GM18861 (cell line): ENCODE measurements at regions not wholly inside any gene's neighbourhood (a gene's known extent, or its start where the extent isn't known, plus 50 kb on each side); places are given as distances from the start of the nearest gene placed in this dataset.

Source experiments
- ATAC-seq: cut with Tn5 transposase; IDR thresholded peaks from one replicate; pipeline ENCODE4 v1.9.1; 2021; ENCODE audit not compliant: unreplicated experiment

DNA sequence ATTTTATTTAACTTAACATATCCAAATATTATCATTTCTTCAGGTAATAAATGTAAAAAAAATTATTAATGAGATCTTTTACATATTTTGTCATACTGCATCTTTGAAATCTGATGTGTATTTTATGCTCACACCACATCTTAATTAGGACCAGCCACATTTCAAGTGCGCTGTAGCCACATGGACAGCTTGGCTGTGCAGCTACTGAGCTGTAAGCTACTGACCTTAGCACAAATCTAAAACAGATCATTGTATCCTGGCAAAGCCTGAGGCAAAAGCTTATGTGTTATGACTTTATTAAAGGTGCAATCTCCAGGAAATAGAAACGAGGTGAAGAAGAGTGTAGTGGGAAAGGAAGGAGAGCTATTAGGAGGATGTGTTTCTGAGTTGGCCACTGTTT is 126.7 kb upstream of the UBE2E2 start:
- no peak for ATAC-seq

- ATAC-seq = no peak
These were observed 126.0 kb upstream of the UBE2E2 start for GRCh38 chr3:23077126-23077525.

GRCh38 chr3:23078735-23079134 is 124.4 kb upstream of the UBE2E2 start:
- no peak for ATAC-seq

GRCh38 chr3:23079976-23080375 is 123.2 kb upstream of the UBE2E2 start:
- ATAC-seq = no peak

DNA sequence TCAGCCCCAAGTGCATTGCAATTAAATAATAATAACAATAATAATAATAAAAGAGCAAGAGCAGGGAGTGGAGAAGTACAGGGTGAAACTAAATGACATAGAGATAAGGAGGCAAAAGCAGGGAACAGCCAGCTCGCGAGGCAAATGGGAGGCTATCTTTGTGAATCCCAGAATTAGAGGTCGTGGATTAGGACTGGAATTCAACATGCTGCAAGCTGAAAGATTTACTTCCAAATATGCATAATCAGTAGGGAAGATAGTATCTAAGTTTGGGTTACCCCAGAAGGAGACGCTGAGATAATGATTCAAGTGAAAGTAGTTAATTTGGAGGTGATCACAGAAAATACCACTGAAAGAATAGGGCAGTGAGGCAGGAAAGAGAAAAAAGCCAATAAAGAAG is 119.4 kb upstream of the UBE2E2 start:
- no peak for ATAC-seq

DNA sequence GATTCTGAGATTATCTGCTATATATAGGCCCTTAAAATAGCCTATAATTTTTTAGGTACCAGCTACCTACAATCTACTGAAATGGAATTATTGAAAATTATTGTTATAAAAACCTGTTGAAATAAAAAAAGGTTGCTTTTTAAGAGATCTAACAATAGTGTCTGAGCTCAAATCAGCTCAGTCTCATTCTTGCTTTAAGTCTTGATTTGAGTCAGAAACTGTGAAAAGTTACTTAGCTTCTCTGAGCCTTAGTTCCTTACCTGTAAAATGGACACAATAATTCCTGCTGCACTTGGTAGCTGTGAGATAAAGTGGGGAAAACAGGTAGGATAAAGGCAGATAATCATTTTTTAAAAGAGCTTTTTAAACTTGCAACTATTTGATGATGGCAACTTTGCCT is 118.8 kb upstream of the UBE2E2 start:
- no peak for ATAC-seq

- ATAC-seq = no peak
These were observed 117.9 kb upstream of the UBE2E2 start for GRCh38 chr3:23085261-23085660.

DNA sequence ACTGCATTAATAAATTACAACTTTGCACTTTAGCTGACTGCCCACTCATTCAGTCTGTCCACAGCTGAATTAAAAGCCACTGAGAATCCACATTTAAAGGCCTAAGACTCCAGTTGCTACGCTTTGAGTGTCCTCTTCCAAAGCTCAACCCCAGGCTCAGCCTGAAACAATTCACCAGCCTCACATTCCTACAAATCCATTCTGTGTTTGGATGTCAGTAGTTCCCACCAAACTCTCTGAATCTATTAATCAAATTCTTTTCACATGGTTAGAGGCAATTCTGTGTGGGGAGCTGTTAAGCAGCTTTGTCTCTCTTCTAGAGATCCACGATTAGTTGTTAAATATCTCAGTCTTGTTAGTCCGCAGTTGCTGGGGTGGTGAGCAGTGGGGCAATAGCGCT is 116.8 kb upstream of the UBE2E2 start:
- ATAC-seq = no peak

DNA sequence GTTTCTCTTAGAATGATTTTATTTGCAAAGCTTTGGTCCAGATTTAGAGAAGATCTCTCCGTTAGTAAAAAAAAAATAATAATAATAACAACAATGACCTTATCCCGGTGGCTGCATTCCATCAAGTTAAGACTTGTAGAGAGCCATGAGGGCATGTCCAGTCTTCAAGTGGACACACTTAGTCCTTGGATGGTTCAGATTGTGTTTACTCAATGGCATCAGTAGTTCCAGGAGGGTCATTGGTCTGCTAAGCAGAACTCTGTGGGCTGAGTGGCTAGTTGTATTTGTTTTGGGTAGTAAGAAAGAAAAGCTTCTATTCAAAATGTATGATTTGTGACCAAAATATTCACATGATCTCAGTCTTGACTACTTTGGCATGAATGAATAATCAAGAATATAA is 116.3 kb upstream of the UBE2E2 start:
- no peak for ATAC-seq

DNA sequence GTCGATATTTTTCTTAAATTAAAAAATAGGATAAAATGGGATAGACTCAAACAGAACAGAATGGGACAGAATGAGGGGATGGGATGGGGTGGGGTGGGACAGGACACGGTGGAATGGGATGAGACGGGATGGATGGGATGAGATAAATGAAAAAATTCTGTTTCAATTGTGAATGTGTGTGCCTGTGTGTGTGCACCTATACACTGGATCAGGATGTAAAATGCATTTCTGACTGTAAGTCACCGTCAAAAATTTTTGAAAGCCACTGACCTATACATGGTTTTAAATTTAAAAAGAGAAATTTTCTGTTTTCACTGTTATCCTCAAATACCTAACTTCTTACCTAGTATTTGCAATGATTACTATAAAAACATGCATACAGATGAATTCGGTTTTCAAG is 108.7 kb upstream of the UBE2E2 start:
- no peak for ATAC-seq

- no peak for ATAC-seq
These were observed 108.2 kb upstream of the UBE2E2 start for GRCh38 chr3:23094890-23095462.

DNA sequence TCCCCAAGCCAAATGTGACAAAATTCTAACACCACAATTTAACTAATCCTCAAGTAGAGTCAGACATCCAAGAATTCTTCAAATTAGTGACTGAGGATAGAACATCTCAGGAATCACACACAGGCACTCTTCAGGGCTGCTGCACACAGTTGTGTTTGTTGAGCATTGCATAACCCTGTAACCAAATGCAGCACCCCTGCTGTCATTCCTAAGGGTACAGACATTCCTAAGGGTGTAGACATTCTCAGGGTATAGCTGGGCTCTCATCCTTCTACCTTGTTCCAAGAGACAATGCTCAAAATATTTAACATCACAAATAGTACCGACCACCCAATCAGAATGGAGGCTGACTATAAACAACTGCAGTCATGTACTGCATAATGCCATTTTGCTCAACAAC is 107.1 kb upstream of the UBE2E2 start:
- ATAC-seq = no peak

GRCh38 chr3:23099021-23099420 is 104.1 kb upstream of the UBE2E2 start:
- ATAC-seq = no peak

DNA sequence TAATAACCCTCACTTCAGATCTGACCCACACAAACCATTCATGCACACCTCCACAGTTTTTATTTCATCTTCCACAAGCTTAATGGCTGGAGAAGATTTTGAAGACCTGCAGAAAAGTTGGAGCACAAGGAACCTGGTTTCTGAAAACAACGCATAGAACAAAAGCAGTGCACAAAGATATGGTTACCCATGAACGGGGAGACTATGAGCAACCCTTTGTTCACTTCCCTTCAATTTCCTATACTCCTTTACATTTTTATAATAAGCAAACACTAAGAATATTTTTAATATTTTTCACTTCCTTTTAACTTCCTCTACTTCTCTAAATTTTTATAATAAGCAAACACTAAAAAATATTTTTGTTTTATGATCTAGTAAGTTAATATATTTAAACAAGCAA is 103.5 kb upstream of the UBE2E2 start:
- ATAC-seq = no peak

DNA sequence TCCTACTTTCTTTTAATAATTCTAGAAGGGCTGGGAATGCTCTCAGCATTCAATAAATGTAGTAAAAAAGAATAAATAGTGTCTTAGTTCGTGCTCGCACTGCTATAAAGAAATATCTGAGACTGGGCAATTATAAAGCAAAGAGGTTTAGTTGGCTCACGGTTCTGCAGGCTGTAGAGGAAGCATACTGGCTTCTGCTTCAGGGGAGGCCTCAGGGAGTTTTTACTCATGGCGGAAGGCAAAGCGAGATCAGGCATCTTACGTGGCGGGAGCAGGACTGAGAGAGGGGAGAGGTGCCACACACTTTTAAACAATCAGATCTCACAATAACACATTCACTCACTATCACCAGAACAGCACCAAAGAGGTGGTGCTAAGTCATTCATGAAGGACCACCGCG is 103.0 kb upstream of the UBE2E2 start:
- ATAC-seq = no peak

GRCh38 chr3:23103764-23104163 is 99.4 kb upstream of the UBE2E2 start:
- no peak for ATAC-seq

DNA sequence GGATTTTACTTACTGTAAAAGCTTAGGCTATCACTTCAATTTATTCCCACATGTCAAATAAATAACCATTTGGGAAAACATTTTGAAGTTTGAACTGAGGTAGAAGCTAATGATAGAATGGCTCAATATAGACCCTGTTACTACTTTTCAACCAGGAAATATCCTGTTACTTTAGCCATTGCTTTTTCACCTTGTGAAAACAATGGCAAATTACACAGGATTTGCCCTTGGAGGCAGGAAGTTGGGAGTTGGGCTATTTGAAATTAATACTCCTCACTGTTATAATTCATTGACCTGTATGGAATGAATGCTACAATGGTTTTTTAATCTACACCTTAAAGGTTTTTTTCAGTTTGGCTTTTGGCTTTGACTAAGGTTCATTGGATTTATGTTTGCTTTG is 98.1 kb upstream of the UBE2E2 start:
- ATAC-seq = no peak

DNA sequence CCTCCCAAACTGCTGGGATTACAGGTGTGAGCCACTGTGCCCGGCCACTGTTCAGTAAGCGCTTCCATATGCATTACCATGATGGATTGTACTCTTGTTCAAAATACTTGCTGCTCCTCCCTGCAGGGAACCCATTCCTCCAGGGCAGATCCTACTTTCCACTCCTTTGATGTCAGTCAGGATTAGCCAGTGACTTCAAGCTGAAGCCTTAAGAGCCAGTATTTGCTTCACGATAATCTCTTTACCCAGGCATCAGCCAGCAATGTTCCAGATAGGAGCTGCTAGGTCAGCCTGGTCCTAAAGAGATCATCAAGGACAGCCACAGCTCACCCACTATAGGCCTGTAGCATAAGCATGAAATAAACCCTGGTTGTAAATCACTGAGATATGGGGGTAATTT is 96.5 kb upstream of the UBE2E2 start:
- ATAC-seq = no peak

- no peak for ATAC-seq
These were observed 95.9 kb upstream of the UBE2E2 start for GRCh38 chr3:23107221-23107620.

- ATAC-seq = no peak
These were observed 94.6 kb upstream of the UBE2E2 start for GRCh38 chr3:23108451-23109057.

DNA sequence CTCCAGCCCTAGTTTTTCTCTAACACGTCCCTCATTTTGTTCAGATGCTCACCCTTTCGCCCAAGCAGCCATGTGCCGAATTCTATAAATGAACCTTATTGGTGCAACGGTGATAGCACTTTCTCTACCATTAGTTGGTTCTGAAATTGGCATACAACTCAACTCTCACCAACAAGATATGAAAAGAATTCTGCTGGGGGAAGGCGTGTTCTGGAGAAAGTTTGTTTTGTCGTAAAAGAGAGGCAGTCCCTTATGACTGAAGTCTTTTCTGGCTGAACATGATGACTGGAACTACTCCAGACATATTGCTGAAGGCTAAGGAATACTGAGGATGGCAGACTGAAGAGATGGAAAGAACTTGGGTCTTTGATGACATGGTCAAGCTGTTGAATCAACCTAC is 91.8 kb upstream of the UBE2E2 start:
- no peak for ATAC-seq

- ATAC-seq = no peak
These were observed 91.3 kb upstream of the UBE2E2 start for GRCh38 chr3:23111797-23112196.

DNA sequence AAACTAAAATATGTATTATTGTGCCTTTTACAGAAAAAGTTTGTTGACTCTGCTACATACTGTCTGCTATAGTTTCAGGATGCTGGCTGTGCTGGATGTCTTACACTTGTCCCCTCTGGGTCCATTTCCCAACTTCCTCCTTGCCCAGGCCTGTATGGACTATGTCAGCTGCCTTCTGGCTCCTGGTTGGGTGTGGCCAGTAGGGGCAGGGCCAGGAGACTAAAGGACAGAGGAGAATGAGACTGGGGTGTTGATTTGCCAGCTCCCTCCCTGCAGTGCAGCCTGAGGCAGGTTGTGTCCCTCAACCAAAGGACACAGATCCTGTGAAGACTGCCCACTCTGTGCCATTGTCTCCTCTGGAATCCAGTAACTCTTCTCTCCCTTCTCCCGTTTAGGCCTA is 90.6 kb upstream of the UBE2E2 start:
- ATAC-seq = no peak
